BJ (cell line): ENCODE measurements at regions not wholly inside any gene's neighbourhood (a gene's known extent, or its start where the extent isn't known, plus 50 kb on each side); places are given as distances from the start of the nearest gene placed in this dataset.

Source experiments
- CTCF ChIA-PET: fragments of 350-600 bp; formaldehyde crosslinking; extraction: SDS; loops from one replicate; lab custom pipeline; 2021; ENCODE audit warnings: antibody characterized with exemption, inconsistent platforms; lab: Yijun Ruan, JAX
- POLR2A ChIA-PET: fragments of 300-600 bp; sonication (Branson Sonifier 250); formaldehyde crosslinking; extraction: SDS; loops from one replicate; lab custom pipeline; 2021; ENCODE audit warnings: antibody characterized with exemption; lab: Charles Lee
- DNase-seq: peaks from one replicate; pipeline ENCODE4 v3.0.0-alpha.2; 2011; ENCODE audit warnings: low read depth
- H3K27me3 ChIP-seq: 2 replicates; pipeline ENCODE4 v1.6.0; 2011; ENCODE audit warnings: low read length; ENCODE audit not compliant: control insufficient read depth, insufficient read depth
- H3K36me3 ChIP-seq: 2 replicates; pipeline ENCODE4 v1.5.1; 2011; ENCODE audit warnings: low read length; ENCODE audit not compliant: control insufficient read depth, insufficient read depth
- H3K4me3 ChIP-seq: 2 replicates; pipeline ENCODE4 v1.5.1; 2011; ENCODE audit warnings: low read depth, mild to moderate bottlenecking, control low read depth, low read length
- CTCF ChIP-seq: IDR thresholded peaks from 2 replicates; pipeline ENCODE4 v1.5.1; 2011; ENCODE audit warnings: low read depth, mild to moderate bottlenecking, control low read depth, inconsistent platforms, low read length, moderate library complexity; ENCODE audit not compliant: insufficient read depth

GRCh38 chr3:81029861-81030260 is 731.6 kb downstream of the GBE1 start:
- POLR2A ChIA-PET = no interaction called here
- CTCF ChIA-PET = no interaction called here
- no peak for TF ChIP-seq CTCF
- H3K36me3 ChIP-seq = no peaks in the 10 kb centered on the region
- H3K4me3 ChIP-seq = no peak overlapping the region
- no peak for DNase-seq
- H3K27me3 ChIP-seq = no peaks in the 10 kb centered on the region

- ChIA-PET POLR2A (no interaction called here), CTCF (no interaction called here)
- Histone ChIP-seq H3K4me3 (no peak overlapping the region), H3K36me3 (no peaks in the 10 kb centered on the region), H3K27me3 (no peaks in the 10 kb centered on the region)
- no peak for TF ChIP-seq CTCF
- no peak for DNase-seq
Observed at GRCh38 chr3:81027344-81027743, 734.1 kb downstream of the GBE1 start.

- POLR2A ChIA-PET = no interaction called here
Observed at GRCh38 chr3:81024560-81024959, 736.9 kb downstream of the GBE1 start.

GRCh38 chr3:81022339-81022738 is 739.1 kb downstream of the GBE1 start:
- no peak overlapping the region for H3K4me3 ChIP-seq
- ChIA-PET POLR2A (no interaction called here), CTCF (no interaction called here)
- no peak for DNase-seq
- no peaks in the 10 kb centered on the region for H3K36me3 ChIP-seq
- no peaks in the 10 kb centered on the region for H3K27me3 ChIP-seq
- TF ChIP-seq CTCF = no peak

More at GRCh38 chr3:81024560-81024959, 736.9 kb downstream of the GBE1 start:
- TF ChIP-seq CTCF = no peak
- no peaks in the 10 kb centered on the region for H3K36me3 ChIP-seq
- H3K4me3 ChIP-seq = no peak overlapping the region
- DNase-seq = no peak
- H3K27me3 ChIP-seq = no peaks in the 10 kb centered on the region
- CTCF ChIA-PET = interaction anchor here (0.6 kb wide), 1 partner anchor 650 kb away, joined by 3 read pairs; no protein-coding TSS in a partner anchor

GRCh38 chr3:81013360-81013759 is 748.1 kb downstream of the GBE1 start:
- ChIA-PET CTCF (no interaction called here), POLR2A (no interaction called here)
- TF ChIP-seq CTCF = no peak
- DNase-seq = no peak
- H3K27me3 ChIP-seq = no peaks in the 10 kb centered on the region
- no peaks in the 10 kb centered on the region for H3K36me3 ChIP-seq
- no peak overlapping the region for H3K4me3 ChIP-seq
